GM23338 (cell line): ENCODE measurements at regions not wholly inside any gene's neighbourhood (a gene's known extent, or its start where the extent isn't known, plus 50 kb on each side); places are given as distances from the start of the nearest gene placed in this dataset.

Experiments
- CREB1 ChIP-seq: fragments of 250-450 bp; sonication (Bioruptor Pico); IDR thresholded peaks from 2 replicates; pipeline ENCODE4 v1.5.0; 2020; ENCODE audit warnings: low read depth, mild to moderate bottlenecking, moderate library complexity
- CTCF ChIP-seq, 2 experiments: fragments of 200-600 bp in 1 of 2; sonication (generic) in 1 of 2; conservative IDR thresholded peaks; 2 replicates each; pipeline versions ENCODE4 v1.5.1 to v1.6.1; 2016 to 2017; ENCODE audit warnings: antibody characterized with exemption in 2 of 2, low read depth in 2 of 2, mild to moderate bottlenecking in 2 of 2, moderate library complexity in 1 of 2
- ETS1 ChIP-seq: IDR thresholded peaks from 2 replicates; pipeline ENCODE4 v1.6.1; 2016; ENCODE audit warnings: antibody characterized with exemption
- EZH2 ChIP-seq: fragments of 200-600 bp; sonication (generic); IDR thresholded peaks from one replicate; pipeline ENCODE4 v1.8.0; 2017; ENCODE audit warnings: antibody characterized with exemption, mild to moderate bottlenecking, low read depth; ENCODE audit not compliant: unreplicated experiment
- EZH2phosphoT487 ChIP-seq: fragments of 200-600 bp; sonication (generic); IDR thresholded peaks from one replicate; pipeline ENCODE4 v1.8.1; 2018; ENCODE audit warnings: antibody characterized with exemption; ENCODE audit not compliant: unreplicated experiment
- JUNB ChIP-seq: IDR thresholded peaks from one replicate; pipeline ENCODE4 v1.6.1; 2016; ENCODE audit warnings: antibody characterized with exemption; ENCODE audit not compliant: unreplicated experiment
- NANOG ChIP-seq: IDR thresholded peaks from 2 replicates; pipeline ENCODE4 v1.6.1; 2016; ENCODE audit warnings: antibody characterized with exemption, borderline replicate concordance
- POLR2AphosphoS5 ChIP-seq: IDR thresholded peaks from 2 replicates; pipeline ENCODE4 v1.6.1; 2016; ENCODE audit warnings: antibody characterized with exemption, low read depth
- REST ChIP-seq: IDR thresholded peaks from one replicate; pipeline ENCODE4 v1.6.1; 2018; ENCODE audit warnings: antibody characterized with exemption; ENCODE audit not compliant: unreplicated experiment
- STAT1 ChIP-seq: IDR thresholded peaks from one replicate; pipeline ENCODE4 v1.6.1; 2016; ENCODE audit warnings: antibody characterized with exemption; ENCODE audit not compliant: unreplicated experiment
- ZNF114 ChIP-seq: fragments of 250-450 bp; sonication (Bioruptor Pico); IDR thresholded peaks from 2 replicates; pipeline ENCODE4 v1.5.0; 2020; ENCODE audit warnings: mild to moderate bottlenecking, moderate library complexity
- ZNF331 ChIP-seq: fragments of 250-450 bp; sonication (Bioruptor Pico); IDR thresholded peaks from 2 replicates; pipeline ENCODE4 v1.5.0; 2020; ENCODE audit warnings: low read depth, mild to moderate bottlenecking, moderate library complexity
- ZNF462 ChIP-seq: fragments of 250-450 bp; sonication (Bioruptor Pico); IDR thresholded peaks from 2 replicates; pipeline ENCODE4 v1.5.0; 2020; ENCODE audit warnings: mild to moderate bottlenecking, moderate library complexity

GRCh38 chr4:4717692-4718091 is 141.8 kb upstream of the MSX1 start:
- TF ChIP-seq CTCF (conservative IDR thresholded peaks at IDR 0.05; ENCODE audit: low read depth in 2 of 2) = no peak
- no peak for TF ChIP-seq EZH2
- TF ChIP-seq NANOG = no peak
- TF ChIP-seq REST = no peak
- TF ChIP-seq EZH2phosphoT487 = no peak
- no peak for TF ChIP-seq JUNB
- TF ChIP-seq ETS1 = no peak
- no peak for TF ChIP-seq POLR2AphosphoS5
- no peak for TF ChIP-seq CREB1 (CRISPR knock-in tag)
- no peak for TF ChIP-seq ZNF462 (CRISPR knock-in tag)
- TF ChIP-seq STAT1 = no peak
- TF ChIP-seq ZNF114 (CRISPR knock-in tag) = no peak
- TF ChIP-seq ZNF331 (CRISPR knock-in tag) = no peak
